GM21423 (cell line): ENCODE measurements at regions not wholly inside any gene's neighbourhood (a gene's known extent, or its start where the extent isn't known, plus 50 kb on each side); places are given as distances from the start of the nearest gene placed in this dataset.

Experiments
- ATAC-seq: cut with Tn5 transposase; IDR thresholded peaks from one replicate; pipeline ENCODE4 v1.9.1; 2021; ENCODE audit warnings: mild to moderate bottlenecking, moderate library complexity; ENCODE audit not compliant: unreplicated experiment

GRCh38 chr2:173664513-173664910 lies 300.7 kb downstream of the SP3 start:
- no peak for ATAC-seq

GRCh38 chr2:173666171-173666888 lies 298.8 kb downstream of the SP3 start:
- no peak for ATAC-seq

DNA sequence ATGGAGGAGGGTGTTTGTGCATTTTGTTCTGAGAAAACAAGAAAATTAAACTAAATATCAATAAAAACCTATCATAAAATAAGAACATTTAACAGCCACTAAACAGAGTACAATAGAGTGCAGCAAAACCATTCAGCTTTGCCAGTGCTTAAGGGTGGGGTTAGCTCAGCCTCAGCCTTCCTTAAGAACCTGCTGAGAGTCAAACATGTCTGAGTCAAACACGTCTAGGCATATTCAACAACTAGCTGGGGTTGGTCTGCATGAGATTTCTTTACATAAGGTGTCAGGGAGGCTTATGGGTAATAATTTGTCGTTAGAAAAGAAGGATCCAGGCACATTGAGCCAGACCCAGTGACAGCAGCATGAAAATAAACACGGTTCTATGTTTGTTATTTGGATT lies 298.2 kb downstream of the SP3 start:
- no peak for ATAC-seq

- no peak for ATAC-seq
Observed at GRCh38 chr2:173667415-173667814, 297.8 kb downstream of the SP3 start.

GRCh38 chr2:173669271-173669853 lies 295.8 kb downstream of the SP3 start:
- ATAC-seq = no peak

- no peak for ATAC-seq
Observed at GRCh38 chr2:173669888-173670287, 295.3 kb downstream of the SP3 start.

GRCh38 chr2:173672573-173673340 lies 292.4 kb downstream of the SP3 start:
- no peak for ATAC-seq

DNA sequence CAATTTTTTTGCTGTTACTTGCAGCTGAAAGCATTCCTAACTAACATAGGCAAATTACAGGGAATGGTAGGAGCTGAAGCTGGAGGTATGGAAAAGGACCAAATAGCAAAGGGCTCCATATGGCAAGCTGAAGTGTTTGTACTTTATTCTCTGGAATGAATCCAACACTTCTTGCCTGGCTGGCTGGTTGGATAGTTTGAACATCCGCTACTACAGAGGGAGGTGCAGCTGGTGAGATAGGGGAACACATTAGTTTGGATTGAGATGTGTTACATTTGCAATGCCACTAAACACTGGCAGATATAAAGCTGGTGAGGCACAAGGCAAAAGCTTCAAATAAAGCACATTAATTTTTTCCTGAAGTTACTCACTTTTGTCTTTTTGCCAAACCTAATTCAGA lies 291.5 kb downstream of the SP3 start:
- ATAC-seq = no peak

DNA sequence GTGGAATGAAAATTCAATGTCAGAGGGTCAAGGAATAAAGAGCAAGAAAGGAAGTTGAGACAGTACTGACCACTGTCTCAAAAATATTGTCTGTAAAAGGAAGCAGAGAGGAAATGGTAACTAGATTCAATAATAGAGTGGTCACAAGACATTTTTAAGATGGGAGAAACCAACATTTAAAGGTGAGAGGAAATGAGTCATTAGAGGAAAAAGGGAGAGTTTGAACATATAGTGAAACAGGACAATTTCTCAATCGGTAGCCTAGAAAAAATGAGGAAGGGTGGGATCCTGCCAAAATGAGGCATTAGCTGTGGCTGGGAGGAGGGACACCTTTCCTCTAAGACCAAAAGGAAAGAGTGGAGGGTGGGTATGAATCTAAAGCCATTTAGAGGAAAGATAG lies 288.5 kb downstream of the SP3 start:
- ATAC-seq = no peak

- no peak for ATAC-seq
Observed at GRCh38 chr2:173678186-173678585, 287.0 kb downstream of the SP3 start.

DNA sequence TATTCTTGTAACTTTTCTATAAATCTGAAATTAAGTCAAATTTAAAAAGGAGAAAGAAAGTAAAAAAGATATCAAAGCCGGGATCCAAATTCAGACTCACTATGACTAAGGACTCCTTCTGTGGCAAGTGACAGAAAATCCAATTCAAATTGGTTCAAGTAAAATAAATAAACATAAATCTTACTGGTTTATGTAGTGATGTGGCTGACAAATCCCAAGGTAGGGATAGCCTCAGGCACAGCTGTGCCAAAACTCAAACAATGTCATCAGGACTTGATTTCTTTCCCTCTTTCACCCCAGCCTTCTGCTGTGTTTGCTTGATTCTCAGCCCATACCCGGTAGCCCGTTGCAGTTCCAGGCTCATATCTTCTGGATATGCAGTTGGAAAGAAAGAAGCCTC lies 284.6 kb downstream of the SP3 start:
- ATAC-seq = no peak

DNA sequence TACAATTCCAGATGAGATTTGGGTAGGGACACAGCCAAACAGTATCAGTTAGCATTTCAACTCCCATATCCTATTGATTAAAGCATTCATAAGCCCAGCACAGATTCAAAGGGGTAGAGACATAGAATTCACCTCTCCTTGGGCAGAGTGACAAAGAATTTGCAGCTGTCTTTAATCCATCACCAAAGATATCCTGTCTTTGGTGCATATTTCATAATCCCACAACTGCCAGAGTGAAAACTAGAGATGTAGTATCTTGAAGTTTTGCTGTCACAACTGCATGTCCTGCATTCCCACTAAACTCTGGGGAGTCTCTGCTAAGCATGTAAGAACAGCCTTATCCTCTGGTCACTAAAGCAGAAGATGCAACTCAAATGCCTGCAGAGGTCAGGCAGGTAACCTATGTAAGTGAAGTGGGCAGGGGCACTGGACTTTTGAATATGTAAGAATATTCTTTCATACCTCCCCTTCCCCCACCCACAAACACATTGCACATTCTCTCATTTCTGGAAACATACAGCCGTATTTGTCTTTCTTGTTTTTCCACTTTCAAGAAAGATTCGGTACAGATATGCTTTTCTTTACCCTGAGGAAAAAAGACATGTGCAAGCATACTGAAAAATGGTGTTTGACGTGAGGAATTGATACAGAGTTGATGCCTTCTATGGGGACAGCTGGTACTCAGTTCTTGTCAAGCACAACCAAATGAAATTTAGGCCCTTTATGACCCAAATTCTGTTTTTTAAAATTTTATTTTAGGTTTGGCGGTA lies 283.1 kb downstream of the SP3 start:
- ATAC-seq = no peak

DNA sequence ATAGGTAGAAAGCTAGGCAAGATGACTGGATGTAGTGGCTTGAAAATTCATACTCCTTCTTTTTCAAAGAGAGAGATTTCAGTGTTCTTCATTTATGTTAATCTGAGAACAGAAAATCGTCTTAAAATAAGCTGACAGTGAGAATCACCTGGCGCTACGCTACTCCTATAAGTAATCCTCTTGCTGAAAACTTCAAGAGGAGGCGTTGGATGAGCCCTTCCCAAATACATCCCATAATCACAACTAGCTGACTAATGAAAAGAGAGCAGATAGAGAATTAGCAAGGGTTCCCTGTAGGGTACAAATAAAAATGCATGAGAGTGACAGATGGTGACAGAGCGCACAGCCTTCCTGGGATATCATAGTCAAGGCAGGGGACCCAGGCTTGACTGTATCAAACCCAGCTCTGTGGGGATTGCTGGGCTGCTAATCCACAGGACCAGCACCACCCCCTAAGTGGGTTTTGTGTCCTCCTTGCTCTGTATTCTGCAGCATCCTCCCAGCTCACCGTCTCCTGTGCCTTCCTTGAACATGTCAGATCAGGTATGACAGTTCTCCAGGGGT lies 280.2 kb downstream of the SP3 start:
- no peak for ATAC-seq

GRCh38 chr2:173690349-173690748 lies 274.8 kb downstream of the SP3 start:
- no peak for ATAC-seq

GRCh38 chr2:173692068-173692467 lies 273.1 kb downstream of the SP3 start:
- ATAC-seq = no peak

- ATAC-seq = no peak
Observed at GRCh38 chr2:173693044-173693589, 272.1 kb downstream of the SP3 start.

DNA sequence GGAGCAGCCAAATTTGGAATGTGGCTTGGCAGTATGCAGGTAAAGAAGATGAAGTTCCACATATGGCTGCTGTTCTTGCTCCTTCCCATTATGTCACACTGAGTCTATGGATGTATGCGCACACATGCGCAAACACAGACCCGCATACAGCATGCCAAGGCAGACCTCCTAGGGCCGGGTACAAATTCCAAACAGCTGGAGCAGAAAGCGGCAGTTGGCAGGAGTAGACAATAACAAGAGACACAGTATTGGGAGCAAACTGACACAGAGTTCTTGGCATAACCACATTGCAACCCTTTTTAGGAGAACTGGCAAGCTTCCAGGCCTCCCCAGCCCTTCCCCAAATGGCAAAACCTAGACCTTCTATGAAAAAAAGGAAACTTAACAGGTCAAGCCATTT lies 268.9 kb downstream of the SP3 start:
- no peak for ATAC-seq

- no peak for ATAC-seq
Observed at GRCh38 chr2:173697929-173698328, 267.2 kb downstream of the SP3 start.

DNA sequence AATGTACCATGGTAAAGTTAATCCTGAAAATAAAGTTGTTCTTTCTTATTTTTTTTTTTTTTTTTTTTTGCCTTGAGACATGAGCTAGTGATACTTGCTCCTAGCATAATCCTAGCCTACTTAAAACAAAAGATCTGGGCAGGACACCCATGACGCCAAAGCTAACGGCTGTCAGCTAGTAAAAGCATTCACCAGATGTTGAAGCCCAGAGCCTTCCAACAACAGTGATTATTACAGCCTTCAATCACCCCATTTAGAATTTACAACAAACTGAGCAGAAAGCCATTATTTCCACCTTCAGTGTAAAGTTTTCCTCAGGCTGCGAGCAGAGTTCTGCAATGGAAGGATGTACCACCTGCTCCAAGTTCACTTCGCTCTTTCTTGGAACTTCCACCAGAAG lies 259.5 kb downstream of the SP3 start:
- ATAC-seq = no peak

GRCh38 chr2:173706936-173707335 lies 258.2 kb downstream of the SP3 start:
- no peak for ATAC-seq

GRCh38 chr2:173708806-173709205 lies 256.4 kb downstream of the SP3 start:
- ATAC-seq = no peak
